Epithelial cell of proximal tubule (primary cell): ENCODE measurements at regions not wholly inside any gene's neighbourhood (a gene's known extent, or its start where the extent isn't known, plus 50 kb on each side); places are given as distances from the start of the nearest gene placed in this dataset.

ENCODE experiments used
- DNase-seq: peaks from one replicate; pipeline ENCODE4 v3.0.0-alpha.2; 2011; ENCODE audit warnings: low read depth
- H3K4me3 ChIP-seq: 2 replicates; pipeline ENCODE4 v1.5.1; 2011; ENCODE audit warnings: low read depth, mild to moderate bottlenecking, low read length
- CTCF ChIP-seq: conservative IDR thresholded peaks from 2 replicates; pipeline ENCODE4 v1.5.1; 2012; ENCODE audit warnings: low read depth, mild to moderate bottlenecking, low read length

GRCh38 chr5:7088849-7089248, 307.1 kb upstream of the ADCY2 start:
- no peak overlapping the region for H3K4me3 ChIP-seq
- no peak for TF ChIP-seq CTCF
- no peak for DNase-seq

DNA sequence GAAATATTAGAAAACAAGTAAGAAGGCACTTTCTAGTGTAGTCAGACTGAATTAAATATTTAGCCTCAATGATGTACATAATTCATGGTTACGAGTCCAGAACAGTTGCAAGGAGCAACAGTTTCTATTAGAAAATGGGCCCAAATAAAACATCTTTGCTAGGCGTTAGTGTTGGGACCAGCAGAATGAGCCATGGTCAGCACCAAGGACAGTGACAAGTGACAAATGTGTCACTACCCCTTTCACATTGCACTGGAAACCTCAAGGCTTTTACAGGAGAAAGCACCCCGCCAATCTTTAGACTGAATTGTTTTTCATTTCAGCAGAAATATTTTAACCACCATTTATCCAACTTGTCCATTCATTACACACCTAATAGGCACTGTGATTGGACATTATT, 301.3 kb upstream of the ADCY2 start:
- H3K4me3 ChIP-seq, result no peak overlapping the region
- TF ChIP-seq CTCF, result no peak

DNA sequence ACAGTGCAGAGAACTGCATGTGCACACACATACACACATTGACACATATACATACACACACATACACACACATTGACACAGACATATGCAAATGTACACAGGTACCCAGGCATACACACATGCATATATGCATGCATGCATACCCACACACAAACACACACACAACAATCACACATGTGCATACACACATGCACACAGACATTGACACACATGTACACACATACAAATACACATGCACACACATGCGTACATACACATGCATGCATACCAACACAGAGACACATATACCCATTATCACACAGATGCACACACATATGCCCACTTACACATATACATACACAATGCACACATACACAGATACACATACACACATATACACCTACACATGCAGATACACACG, 299.6 kb upstream of the ADCY2 start:
- no peak for TF ChIP-seq CTCF
- no peak for DNase-seq
- no peak overlapping the region for H3K4me3 ChIP-seq

More for the DNA sequence above, 301.3 kb upstream of the ADCY2 start:
- no peak for DNase-seq

DNA sequence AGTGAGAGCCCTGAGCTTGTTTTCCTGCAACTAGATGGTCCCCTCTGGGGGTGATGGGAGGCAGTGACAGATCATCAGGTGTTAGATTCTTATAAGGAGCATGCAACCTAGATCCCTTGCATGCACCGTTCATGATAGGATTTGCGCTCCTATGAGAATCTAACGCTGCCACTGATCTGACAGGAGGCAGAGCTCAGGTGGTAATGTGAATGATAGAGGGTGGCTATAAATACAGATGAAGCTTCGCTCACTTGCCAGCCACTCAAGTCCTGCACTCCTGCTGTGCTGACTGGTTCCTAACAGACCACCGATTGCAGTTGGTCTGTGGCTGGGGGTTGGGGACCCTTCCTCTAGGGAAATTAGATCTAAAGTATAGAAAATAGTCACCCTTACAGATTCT, 290.6 kb upstream of the ADCY2 start:
- no peak for TF ChIP-seq CTCF
- DNase-seq, result no peak
- H3K4me3 ChIP-seq, result no peak overlapping the region

- H3K4me3 ChIP-seq, result no peak overlapping the region
- no peak for TF ChIP-seq CTCF
- DNase-seq, result no peak
Measured at GRCh38 chr5:7117961-7118360, 278.0 kb upstream of the ADCY2 start.

DNA sequence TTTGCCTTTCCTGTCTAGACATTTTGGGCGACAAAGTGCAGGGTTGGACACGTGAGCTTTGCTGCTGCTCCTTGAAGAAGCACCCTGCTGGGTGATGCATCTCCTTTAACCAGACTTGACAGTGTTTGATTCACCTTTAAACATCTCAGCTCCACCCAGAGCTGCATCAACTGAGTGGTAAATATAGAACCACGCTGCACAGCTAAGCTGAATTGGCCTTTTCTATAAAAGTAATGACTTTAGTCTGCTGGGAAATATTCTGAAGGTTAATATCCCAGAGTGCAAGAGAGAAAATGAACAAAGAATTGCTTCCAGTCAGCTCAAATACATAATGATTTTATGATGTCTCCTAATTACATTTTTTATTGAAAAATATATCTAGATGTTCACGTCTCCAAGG, 264.3 kb upstream of the ADCY2 start:
- no peak for DNase-seq
- H3K4me3 ChIP-seq, result no peak overlapping the region
- TF ChIP-seq CTCF, result no peak

DNA sequence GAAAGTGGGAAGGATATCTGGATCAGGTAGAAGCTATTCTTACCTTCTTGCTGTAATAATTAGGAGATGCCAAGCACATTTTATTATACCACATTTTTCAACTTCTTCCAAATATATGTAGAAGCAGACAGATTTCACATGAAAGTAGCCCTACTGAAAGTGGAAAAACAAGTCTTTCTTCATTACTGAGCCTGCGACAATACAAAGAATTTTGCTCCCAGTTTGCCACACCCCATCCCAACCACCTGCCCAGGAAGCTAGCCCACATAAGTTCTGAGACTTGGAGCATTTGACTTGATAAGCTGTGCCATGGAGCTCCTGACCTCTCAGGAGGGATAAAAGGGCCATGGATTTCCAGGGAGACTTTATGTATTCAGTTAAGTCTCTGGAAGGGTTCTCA, 249.1 kb upstream of the ADCY2 start:
- no peak for TF ChIP-seq CTCF
- no peak overlapping the region for H3K4me3 ChIP-seq
- no peak for DNase-seq
